Retinal pigment epithelial cell (primary cell): ENCODE measurements at regions not wholly inside any gene's neighbourhood (a gene's known extent, or its start where the extent isn't known, plus 50 kb on each side); places are given as distances from the start of the nearest gene placed in this dataset.

Experiments used
- DNase-seq: peaks from one replicate; pipeline ENCODE4 v3.0.0-alpha.2; 2010; ENCODE audit warnings: low read depth
- H3K4me3 ChIP-seq: 2 replicates; pipeline ENCODE4 v1.5.1; 2011; ENCODE audit warnings: mild to moderate bottlenecking, low read length, control low read depth, moderate library complexity
- TF ChIP-seq, protein P1 (sequence below): conservative IDR thresholded peaks from 2 replicates; pipeline ENCODE4 v1.5.1; 2011; ENCODE audit warnings: low read depth, low read length, control low read depth, inconsistent platforms

DNA sequence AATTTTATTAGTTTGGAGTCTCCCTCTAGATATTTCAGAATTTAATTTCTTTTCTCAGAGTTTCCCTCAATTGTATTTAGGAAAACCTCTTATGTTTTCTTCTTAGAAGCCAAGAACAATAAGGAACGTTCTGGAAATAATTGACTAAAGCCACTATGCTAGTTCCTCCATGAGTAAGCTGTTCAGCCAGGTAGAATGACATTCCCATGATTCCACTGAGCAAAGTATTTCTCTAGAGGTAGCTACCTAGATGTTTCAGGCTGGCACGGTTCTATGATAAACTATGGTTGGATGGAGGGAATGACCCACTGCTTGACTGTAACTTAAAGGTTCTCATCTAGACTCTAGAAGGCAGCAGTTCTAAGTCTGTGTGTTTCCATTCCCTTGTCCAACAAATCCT is 62.4 kb downstream of the CLDN17 start:
- no peak for DNase-seq
- H3K4me3 ChIP-seq: no peak overlapping the region
- TF ChIP-seq, protein P1, sequence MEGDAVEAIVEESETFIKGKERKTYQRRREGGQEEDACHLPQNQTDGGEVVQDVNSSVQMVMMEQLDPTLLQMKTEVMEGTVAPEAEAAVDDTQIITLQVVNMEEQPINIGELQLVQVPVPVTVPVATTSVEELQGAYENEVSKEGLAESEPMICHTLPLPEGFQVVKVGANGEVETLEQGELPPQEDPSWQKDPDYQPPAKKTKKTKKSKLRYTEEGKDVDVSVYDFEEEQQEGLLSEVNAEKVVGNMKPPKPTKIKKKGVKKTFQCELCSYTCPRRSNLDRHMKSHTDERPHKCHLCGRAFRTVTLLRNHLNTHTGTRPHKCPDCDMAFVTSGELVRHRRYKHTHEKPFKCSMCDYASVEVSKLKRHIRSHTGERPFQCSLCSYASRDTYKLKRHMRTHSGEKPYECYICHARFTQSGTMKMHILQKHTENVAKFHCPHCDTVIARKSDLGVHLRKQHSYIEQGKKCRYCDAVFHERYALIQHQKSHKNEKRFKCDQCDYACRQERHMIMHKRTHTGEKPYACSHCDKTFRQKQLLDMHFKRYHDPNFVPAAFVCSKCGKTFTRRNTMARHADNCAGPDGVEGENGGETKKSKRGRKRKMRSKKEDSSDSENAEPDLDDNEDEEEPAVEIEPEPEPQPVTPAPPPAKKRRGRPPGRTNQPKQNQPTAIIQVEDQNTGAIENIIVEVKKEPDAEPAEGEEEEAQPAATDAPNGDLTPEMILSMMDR: no peak

DNA sequence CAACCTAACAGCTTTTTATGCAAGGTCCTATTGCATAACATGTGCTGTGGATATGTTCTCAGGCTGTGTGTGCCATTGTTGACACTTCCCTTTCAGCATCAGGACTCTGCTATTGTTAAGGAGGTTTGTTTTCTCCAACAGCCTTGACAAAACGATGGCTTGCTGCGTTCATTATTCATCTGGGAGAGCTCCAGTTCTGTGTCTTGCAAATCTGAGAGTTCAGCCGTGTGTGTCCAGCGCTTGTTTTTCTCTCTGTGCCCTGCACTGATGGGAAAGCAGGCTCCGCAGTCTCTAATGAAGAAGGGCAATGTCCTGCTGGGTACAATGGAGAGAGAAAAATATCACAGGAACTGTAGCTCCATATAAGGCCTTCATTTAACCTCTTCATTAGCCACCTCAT is 63.7 kb downstream of the CLDN17 start:
- no peak for DNase-seq
- TF ChIP-seq, protein P1: no peak
- no peak overlapping the region for H3K4me3 ChIP-seq

DNA sequence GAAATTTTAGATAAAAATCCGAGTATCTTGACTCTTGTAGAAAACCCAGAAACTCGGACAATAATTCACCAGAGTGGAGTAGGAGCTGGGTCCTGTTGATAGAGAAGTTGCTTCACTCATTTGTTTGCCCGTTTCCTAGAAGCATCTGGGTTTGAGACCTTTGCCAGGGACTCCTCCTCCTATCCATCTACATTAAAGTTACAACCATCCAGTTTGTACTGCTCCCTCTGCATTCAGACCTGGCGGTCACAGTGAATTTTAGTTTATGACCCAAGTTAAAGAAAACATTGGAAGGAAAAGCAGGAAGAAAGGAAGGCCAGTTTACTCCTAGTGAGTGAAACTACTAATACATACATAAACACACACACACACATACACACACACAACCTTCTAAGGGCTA is 64.6 kb downstream of the CLDN17 start:
- no peak overlapping the region for H3K4me3 ChIP-seq
- TF ChIP-seq, protein P1: no peak
- no peak for DNase-seq

- H3K4me3 ChIP-seq: peak overlapping the region; percentile 20
- TF ChIP-seq, protein P1: no peak
- DNase-seq: peak; percentile 22
Measured at GRCh38 chr21:30097791-30098190, 68.8 kb downstream of the CLDN17 start.

DNA sequence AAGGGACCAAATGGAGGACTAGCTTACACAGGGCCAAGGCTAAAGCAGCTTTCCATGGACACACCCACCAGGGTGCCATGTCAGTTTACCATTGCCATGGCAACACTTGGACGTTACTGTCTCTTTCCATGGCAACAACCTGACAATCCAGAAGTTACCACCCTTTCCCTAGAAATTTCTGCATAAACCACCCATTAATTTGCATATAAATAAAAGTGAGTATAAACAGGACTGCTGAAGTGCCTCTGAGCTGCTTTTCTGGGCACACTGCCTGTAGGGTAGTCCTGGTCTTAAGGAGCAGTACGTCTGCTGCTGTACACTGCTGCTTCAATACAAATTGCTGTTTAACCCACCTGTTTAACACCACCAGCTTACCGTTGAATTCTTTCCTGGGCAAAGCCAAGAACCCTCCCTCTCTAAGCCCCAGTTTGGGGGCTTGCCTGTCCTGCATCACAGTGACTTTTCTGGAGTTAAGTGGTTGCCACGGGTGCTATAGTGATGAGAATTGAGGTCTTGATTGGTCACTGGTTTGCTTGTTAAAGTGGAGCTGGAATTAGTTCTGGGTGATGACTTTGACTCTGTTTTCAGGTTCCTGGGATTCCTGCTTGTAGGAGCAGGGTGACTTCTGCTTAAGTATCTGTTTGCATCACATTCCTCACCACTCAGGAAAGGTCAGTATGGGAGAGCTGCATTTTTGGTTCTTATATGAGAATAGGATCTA is 83.2 kb downstream of the CLDN17 start:
- TF ChIP-seq, protein P1: no peak
- no peak overlapping the region for H3K4me3 ChIP-seq
- DNase-seq: no peak

DNA sequence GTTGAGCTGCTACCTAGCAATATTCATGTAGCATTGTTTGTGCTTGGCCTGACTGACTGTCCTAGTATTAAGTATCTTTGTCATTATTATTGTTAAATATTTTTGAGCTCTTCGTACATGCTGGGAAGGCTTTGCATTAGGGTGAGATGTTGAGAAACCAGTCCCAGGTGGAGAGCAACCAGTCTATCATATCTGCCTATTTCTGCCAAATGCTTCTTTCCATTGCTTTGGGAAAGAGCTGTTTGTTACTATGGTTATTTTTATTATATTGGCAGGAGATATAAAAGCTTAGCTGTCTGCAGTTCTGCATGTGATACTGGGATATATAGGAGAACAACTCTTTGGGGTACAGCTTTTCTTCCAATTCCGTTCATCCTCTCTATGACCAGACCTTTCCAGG is 85.1 kb downstream of the CLDN17 start:
- DNase-seq: no peak
- H3K4me3 ChIP-seq: no peak overlapping the region
- TF ChIP-seq, protein P1: no peak

GRCh38 chr21:30072496-30072895 is 94.1 kb downstream of the CLDN17 start:
- DNase-seq: no peak
- TF ChIP-seq, protein P1: no peak
- H3K4me3 ChIP-seq: no peak overlapping the region
